ENCODE measurements at regions not wholly inside any gene's neighbourhood (a gene's known extent, or its start where the extent isn't known, plus 50 kb on each side); places are given as distances from the start of the nearest gene placed in this dataset.

GRCh38 chrY:7302306-7302705, 390.8 kb upstream of the AMELY start:
- no peak for TF ChIP-seq EZH2 (IDR thresholded peaks at IDR 0.05; ENCODE audit: borderline replicate concordance, insufficient read depth, low read depth, low read length, poor library complexity, severe bottlenecking)
- TF ChIP-seq CTCF (IDR thresholded peaks at IDR 0.05), result no peak

All from B cell (primary cell).